HG02938 (cell line): ENCODE measurements at regions not wholly inside any gene's neighbourhood (a gene's known extent, or its start where the extent isn't known, plus 50 kb on each side); places are given as distances from the start of the nearest gene placed in this dataset.

Experiments used
- ATAC-seq: cut with Tn5 transposase; IDR thresholded peaks from one replicate; pipeline ENCODE4 v1.9.1; 2021; ENCODE audit warnings: mild to moderate bottlenecking, moderate library complexity; ENCODE audit not compliant: unreplicated experiment

- ATAC-seq = no peak
Measured at GRCh38 chr12:59088673-59089072, 168.4 kb upstream of the LRIG3 start.

- no peak for ATAC-seq
Measured at GRCh38 chr12:59087691-59088090, 167.4 kb upstream of the LRIG3 start.

- ATAC-seq = no peak
Measured at GRCh38 chr12:59087077-59087673, 166.9 kb upstream of the LRIG3 start.

- ATAC-seq = no peak
Measured at GRCh38 chr12:59086126-59086525, 165.8 kb upstream of the LRIG3 start.

- ATAC-seq = no peak
Measured at GRCh38 chr12:59085690-59086089, 165.4 kb upstream of the LRIG3 start.

GRCh38 chr12:59084511-59085375 is 164.4 kb upstream of the LRIG3 start:
- no peak for ATAC-seq

- no peak for ATAC-seq
Measured at GRCh38 chr12:59082952-59083351, 162.6 kb upstream of the LRIG3 start.

- no peak for ATAC-seq
Measured at GRCh38 chr12:59080101-59080500, 159.8 kb upstream of the LRIG3 start.

- no peak for ATAC-seq
Measured at GRCh38 chr12:59079472-59079871, 159.2 kb upstream of the LRIG3 start.

- ATAC-seq = no peak
Measured at GRCh38 chr12:59079002-59079401, 158.7 kb upstream of the LRIG3 start.

- no peak for ATAC-seq
Measured at GRCh38 chr12:59077575-59078426, 157.5 kb upstream of the LRIG3 start.

GRCh38 chr12:59077153-59077552 is 156.8 kb upstream of the LRIG3 start:
- no peak for ATAC-seq

GRCh38 chr12:59076622-59077021 is 156.3 kb upstream of the LRIG3 start:
- no peak for ATAC-seq

GRCh38 chr12:59075968-59076490 is 155.7 kb upstream of the LRIG3 start:
- ATAC-seq = no peak

- ATAC-seq = no peak
Measured at GRCh38 chr12:59075141-59075540, 154.8 kb upstream of the LRIG3 start.

GRCh38 chr12:59070322-59070933 is 150.1 kb upstream of the LRIG3 start:
- ATAC-seq = no peak

GRCh38 chr12:59069516-59069915 is 149.2 kb upstream of the LRIG3 start:
- ATAC-seq = no peak

GRCh38 chr12:59068436-59068835 is 148.1 kb upstream of the LRIG3 start:
- no peak for ATAC-seq

- no peak for ATAC-seq
Measured at GRCh38 chr12:59067083-59067482, 146.8 kb upstream of the LRIG3 start.

GRCh38 chr12:59066445-59066844 is 146.1 kb upstream of the LRIG3 start:
- no peak for ATAC-seq
